SK-N-DZ (cell line): ENCODE measurements at regions not wholly inside any gene's neighbourhood (a gene's known extent, or its start where the extent isn't known, plus 50 kb on each side); places are given as distances from the start of the nearest gene placed in this dataset.

Source experiments
- DNase-seq: peaks from one replicate; pipeline ENCODE4 v3.0.0-alpha.2; 2015; ENCODE audit warnings: low spot score
- small RNA-seq, 2 experiments: library from RNA; depleted of rRNA; stranded (forward); fragments of <200 nt; gene quantifications; one replicate each; pipeline ENCODE3, GENCODE V24; 2014

GRCh38 chr15:66999046-66999968 lies 66.1 kb upstream of the SMAD3 start:
- DNase-seq: no peak

GRCh38 chr15:67000896-67001295 lies 64.5 kb upstream of the SMAD3 start:
- DNase-seq: no peak

- no peak for DNase-seq
Measured at GRCh38 chr15:67002368-67002767, 63.0 kb upstream of the SMAD3 start.

- DNase-seq: no peak
Measured at GRCh38 chr15:67003586-67003985, 61.8 kb upstream of the SMAD3 start.

GRCh38 chr15:67004142-67004541 lies 61.3 kb upstream of the SMAD3 start:
- no peak for DNase-seq

GRCh38 chr15:67005294-67005996 lies 60.0 kb upstream of the SMAD3 start:
- no peak for DNase-seq

GRCh38 chr15:67006083-67007065 lies 59.0 kb upstream of the SMAD3 start:
- DNase-seq: no peak

GRCh38 chr15:67009576-67010569 lies 55.5 kb upstream of the SMAD3 start:
- DNase-seq: no peak

- no peak for DNase-seq
Measured at GRCh38 chr15:67010898-67011616, 54.3 kb upstream of the SMAD3 start.

- no peak for DNase-seq
Measured at GRCh38 chr15:67011617-67012005, 53.8 kb upstream of the SMAD3 start.

GRCh38 chr15:67013696-67014095 lies 51.7 kb upstream of the SMAD3 start:
- no peak for DNase-seq

Small RNAs in the stretch of these regions (small RNA-seq; reads per million reads assigned to genes)
- 0 reads per million in 2 experiments for gene HMGN2P47
